ENCODE measurements at regions not wholly inside any gene's neighbourhood (a gene's known extent, or its start where the extent isn't known, plus 50 kb on each side); places are given as distances from the start of the nearest gene placed in this dataset.
"Not testable (repeated sequence)": the region's sequence is repeated elsewhere in the genome, so short reads cannot be mapped to it uniquely, and the experiment has no call there.

GRCh38 chr4:19159874-19160273 lies 1091.8 kb upstream of the SLIT2 start:
- DNase-seq (ENCODE audit: insufficient read length, low spot score) (no peak), FAIRE-seq (no peak)
- TF ChIP-seq, protein P1, sequence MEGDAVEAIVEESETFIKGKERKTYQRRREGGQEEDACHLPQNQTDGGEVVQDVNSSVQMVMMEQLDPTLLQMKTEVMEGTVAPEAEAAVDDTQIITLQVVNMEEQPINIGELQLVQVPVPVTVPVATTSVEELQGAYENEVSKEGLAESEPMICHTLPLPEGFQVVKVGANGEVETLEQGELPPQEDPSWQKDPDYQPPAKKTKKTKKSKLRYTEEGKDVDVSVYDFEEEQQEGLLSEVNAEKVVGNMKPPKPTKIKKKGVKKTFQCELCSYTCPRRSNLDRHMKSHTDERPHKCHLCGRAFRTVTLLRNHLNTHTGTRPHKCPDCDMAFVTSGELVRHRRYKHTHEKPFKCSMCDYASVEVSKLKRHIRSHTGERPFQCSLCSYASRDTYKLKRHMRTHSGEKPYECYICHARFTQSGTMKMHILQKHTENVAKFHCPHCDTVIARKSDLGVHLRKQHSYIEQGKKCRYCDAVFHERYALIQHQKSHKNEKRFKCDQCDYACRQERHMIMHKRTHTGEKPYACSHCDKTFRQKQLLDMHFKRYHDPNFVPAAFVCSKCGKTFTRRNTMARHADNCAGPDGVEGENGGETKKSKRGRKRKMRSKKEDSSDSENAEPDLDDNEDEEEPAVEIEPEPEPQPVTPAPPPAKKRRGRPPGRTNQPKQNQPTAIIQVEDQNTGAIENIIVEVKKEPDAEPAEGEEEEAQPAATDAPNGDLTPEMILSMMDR (IDR thresholded peaks at IDR 0.05; ENCODE audit: insufficient read depth, missing control alignments) = no peak

DNA sequence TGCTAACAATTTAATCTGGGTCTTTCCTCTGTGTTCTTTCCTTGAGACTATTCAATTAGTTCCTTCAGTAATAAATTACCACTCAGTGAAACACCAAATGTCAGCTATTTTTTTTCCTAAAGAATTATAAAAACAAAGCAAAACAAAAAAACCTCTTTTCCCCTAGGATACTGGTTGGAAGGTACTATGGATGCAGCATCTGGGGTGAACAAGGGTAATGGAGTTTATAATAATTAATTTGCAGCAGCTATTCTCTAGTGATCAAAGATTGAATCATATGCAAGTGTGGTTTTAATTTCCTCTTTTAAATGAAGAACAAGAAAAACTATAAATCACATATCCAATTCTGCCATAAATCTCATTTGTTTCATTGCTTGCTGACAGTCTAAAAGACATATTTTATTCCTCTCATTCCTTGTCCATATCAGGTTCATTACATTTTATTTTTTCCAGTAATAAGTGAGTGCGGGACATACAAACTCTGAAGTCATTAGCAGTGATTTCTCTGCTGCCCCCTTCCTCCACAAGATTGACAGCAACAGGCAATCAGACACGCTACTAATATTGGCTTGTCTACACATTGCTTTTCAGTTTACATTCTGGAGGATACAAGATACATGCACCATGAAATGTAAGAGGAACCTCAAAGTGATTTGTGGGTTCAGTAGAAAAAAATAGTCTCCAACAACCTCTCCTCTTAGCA lies 1093.4 kb upstream of the SLIT2 start:
- TF ChIP-seq, protein P1 (IDR thresholded peaks at IDR 0.05; ENCODE audit: insufficient read depth, missing control alignments) = no peak
- DNase-seq (ENCODE audit: insufficient read length, low spot score) (no peak), FAIRE-seq (no peak)

GRCh38 chr4:19156786-19157185 lies 1094.9 kb upstream of the SLIT2 start:
- FAIRE-seq = no peak
- no peak for DNase-seq (ENCODE audit: insufficient read length, low spot score)
- TF ChIP-seq, protein P1 (IDR thresholded peaks at IDR 0.05; ENCODE audit: insufficient read depth, missing control alignments) = no peak

DNA sequence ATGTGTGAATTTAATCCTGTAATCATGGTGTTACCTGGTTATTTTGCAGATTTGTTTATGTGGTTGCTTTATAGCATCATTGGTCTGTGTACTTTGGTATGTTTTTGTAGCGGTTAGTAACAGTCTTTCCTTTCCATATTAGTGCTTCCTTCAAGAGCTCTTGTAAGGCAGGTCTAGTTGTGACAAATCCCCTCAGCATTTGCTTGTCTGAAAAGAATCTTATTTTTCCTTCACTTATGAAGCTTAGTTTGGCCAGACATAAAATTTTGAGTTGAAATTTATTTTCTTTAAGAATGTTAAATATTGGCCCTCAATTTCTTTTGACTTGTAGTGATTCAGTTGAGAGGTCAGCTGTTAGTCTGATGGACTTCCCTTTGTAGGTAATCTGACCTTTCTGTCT lies 1096.1 kb upstream of the SLIT2 start:
- no peak for FAIRE-seq
- DNase-seq (ENCODE audit: insufficient read length, low spot score) = no peak
- TF ChIP-seq, protein P1 (IDR thresholded peaks at IDR 0.05; ENCODE audit: insufficient read depth, missing control alignments) = no peak

DNA sequence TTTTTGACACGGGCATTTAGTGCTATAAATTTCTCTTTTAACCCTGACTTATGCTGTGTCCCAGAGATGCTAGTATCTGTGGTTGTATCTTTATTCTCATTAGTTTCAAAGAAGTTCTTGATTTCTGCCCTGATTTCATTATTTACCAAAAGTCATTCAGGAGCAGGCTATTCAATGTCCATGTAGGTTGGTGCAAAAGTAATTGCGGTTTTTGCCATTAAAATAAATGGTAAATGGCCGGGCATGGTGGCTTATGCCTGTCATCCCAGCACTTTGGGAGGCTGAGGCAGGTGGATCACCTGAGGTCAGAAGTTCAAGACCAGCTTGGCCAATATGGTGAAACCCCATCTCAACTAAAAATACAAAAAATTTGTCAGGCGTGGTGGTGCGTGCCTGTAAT lies 1097.4 kb upstream of the SLIT2 start:
- DNase-seq (ENCODE audit: insufficient read length, low spot score); FAIRE-seq: not testable (repeated sequence)

- no peak for FAIRE-seq
- DNase-seq (ENCODE audit: insufficient read length, low spot score) = no peak
- TF ChIP-seq, protein P1 (IDR thresholded peaks at IDR 0.05; ENCODE audit: insufficient read depth, missing control alignments) = no peak
Observed at GRCh38 chr4:19152264-19152663, 1099.4 kb upstream of the SLIT2 start.

DNA sequence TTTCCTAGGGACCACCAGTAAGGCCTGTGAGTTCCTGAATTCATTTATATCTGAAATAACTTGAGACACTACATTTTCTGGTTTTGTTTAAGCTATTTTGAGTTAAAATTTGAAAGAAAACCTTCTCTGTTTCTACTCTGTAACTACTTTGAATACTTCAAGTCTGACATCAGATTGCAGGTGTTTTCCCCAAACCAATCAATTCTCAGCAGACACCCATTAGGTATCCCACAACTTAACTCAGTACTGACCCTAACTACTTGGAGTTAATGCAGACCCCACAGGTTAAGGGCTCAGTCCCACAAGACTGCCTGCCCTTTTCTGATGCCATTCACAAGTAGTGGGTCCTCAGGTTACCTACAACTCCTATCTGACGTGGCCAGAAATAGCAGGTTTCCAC lies 1100.0 kb upstream of the SLIT2 start:
- no peak for FAIRE-seq
- TF ChIP-seq, protein P1 (IDR thresholded peaks at IDR 0.05; ENCODE audit: insufficient read depth, missing control alignments) = no peak
- no peak for DNase-seq (ENCODE audit: insufficient read length, low spot score)

- DNase-seq (ENCODE audit: insufficient read length, low spot score) = no peak
- TF ChIP-seq, protein P1 (IDR thresholded peaks at IDR 0.05; ENCODE audit: insufficient read depth, missing control alignments) = no peak
- FAIRE-seq = no peak
Observed at GRCh38 chr4:19146038-19146437, 1105.7 kb upstream of the SLIT2 start.
